ENCODE measurements at regions not wholly inside any gene's neighbourhood (a gene's known extent, or its start where the extent isn't known, plus 50 kb on each side); places are given as distances from the start of the nearest gene placed in this dataset.

DNA sequence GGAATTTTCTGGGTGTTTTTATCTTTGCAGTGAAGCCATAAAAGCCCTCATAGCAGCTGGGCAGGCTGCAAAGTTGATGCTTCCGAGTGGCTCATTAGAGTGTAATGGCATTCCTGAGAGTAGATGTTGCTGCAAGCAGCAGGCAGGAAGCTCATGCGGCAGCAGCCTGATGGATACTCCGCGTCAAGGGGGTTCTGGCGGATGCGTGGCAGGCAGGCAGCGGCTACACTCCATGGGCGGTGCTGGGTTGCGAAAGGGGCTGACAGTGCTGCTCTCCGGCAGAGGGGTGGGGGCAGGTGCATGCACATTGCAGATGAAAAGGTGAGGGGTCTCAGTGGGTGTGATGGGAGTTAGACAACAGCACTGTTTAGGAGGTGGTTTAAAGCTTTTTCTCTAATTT lies 93.2 kb upstream of the AJAP1 start:
- no peak overlapping the region for H3K9ac ChIP-seq (ENCODE audit: low read depth in 1 of 2, low read length in 2 of 2)
- 47% methylated on average over 10 of the region's 10 CpGs for WGBS
- DNase-seq (ENCODE audit: low spot score) = no peak
- no peaks in the 10 kb centered on the region for H3K27me3 ChIP-seq (ENCODE audit: control insufficient read depth in 4 of 4, insufficient read depth in 4 of 4, low read length in 3 of 4)
- H3K27ac ChIP-seq (ENCODE audit: low read depth in 1 of 2, low read length in 2 of 2) = no peak overlapping the region
- H3K4me3 ChIP-seq (ENCODE audit: low read depth in 1 of 3, low read length in 3 of 3) = no peak overlapping the region
- H3K9me3 ChIP-seq (ENCODE audit: control insufficient read depth in 4 of 4, low read length in 3 of 4) = no peaks in the 10 kb centered on the region
- TF ChIP-seq, protein P1, sequence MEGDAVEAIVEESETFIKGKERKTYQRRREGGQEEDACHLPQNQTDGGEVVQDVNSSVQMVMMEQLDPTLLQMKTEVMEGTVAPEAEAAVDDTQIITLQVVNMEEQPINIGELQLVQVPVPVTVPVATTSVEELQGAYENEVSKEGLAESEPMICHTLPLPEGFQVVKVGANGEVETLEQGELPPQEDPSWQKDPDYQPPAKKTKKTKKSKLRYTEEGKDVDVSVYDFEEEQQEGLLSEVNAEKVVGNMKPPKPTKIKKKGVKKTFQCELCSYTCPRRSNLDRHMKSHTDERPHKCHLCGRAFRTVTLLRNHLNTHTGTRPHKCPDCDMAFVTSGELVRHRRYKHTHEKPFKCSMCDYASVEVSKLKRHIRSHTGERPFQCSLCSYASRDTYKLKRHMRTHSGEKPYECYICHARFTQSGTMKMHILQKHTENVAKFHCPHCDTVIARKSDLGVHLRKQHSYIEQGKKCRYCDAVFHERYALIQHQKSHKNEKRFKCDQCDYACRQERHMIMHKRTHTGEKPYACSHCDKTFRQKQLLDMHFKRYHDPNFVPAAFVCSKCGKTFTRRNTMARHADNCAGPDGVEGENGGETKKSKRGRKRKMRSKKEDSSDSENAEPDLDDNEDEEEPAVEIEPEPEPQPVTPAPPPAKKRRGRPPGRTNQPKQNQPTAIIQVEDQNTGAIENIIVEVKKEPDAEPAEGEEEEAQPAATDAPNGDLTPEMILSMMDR (IDR thresholded peaks at IDR 0.05; ENCODE audit: low read depth, low read length, missing input control) = no peak
- TF ChIP-seq HNF4A (conservative IDR thresholded peaks at IDR 0.05) (no peak), EGR1 (IDR thresholded peaks at IDR 0.05; ENCODE audit: low read depth in 2 of 2) (no peak), HNF4G (IDR thresholded peaks at IDR 0.05) (no peak), NR2F2 (IDR thresholded peaks at IDR 0.05) (no peak), YY1 (IDR thresholded peaks at IDR 0.05) (no peak)
- TF ChIP-seq, protein P2, sequence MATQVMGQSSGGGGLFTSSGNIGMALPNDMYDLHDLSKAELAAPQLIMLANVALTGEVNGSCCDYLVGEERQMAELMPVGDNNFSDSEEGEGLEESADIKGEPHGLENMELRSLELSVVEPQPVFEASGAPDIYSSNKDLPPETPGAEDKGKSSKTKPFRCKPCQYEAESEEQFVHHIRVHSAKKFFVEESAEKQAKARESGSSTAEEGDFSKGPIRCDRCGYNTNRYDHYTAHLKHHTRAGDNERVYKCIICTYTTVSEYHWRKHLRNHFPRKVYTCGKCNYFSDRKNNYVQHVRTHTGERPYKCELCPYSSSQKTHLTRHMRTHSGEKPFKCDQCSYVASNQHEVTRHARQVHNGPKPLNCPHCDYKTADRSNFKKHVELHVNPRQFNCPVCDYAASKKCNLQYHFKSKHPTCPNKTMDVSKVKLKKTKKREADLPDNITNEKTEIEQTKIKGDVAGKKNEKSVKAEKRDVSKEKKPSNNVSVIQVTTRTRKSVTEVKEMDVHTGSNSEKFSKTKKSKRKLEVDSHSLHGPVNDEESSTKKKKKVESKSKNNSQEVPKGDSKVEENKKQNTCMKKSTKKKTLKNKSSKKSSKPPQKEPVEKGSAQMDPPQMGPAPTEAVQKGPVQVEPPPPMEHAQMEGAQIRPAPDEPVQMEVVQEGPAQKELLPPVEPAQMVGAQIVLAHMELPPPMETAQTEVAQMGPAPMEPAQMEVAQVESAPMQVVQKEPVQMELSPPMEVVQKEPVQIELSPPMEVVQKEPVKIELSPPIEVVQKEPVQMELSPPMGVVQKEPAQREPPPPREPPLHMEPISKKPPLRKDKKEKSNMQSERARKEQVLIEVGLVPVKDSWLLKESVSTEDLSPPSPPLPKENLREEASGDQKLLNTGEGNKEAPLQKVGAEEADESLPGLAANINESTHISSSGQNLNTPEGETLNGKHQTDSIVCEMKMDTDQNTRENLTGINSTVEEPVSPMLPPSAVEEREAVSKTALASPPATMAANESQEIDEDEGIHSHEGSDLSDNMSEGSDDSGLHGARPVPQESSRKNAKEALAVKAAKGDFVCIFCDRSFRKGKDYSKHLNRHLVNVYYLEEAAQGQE (IDR thresholded peaks at IDR 0.05) = no peak
- TF ChIP-seq, protein P3, sequence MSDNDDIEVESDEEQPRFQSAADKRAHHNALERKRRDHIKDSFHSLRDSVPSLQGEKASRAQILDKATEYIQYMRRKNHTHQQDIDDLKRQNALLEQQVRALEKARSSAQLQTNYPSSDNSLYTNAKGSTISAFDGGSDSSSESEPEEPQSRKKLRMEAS (IDR thresholded peaks at IDR 0.05) = no peak
- H3K4me1 ChIP-seq (ENCODE audit: control insufficient read depth in 4 of 4, insufficient read depth in 4 of 4, low read length in 3 of 4) = no peaks in the 10 kb centered on the region
- no peaks in the 10 kb centered on the region for H3K36me3 ChIP-seq (ENCODE audit: control insufficient read depth in 4 of 4, insufficient read depth in 3 of 4, low read depth in 1 of 4, low read length in 3 of 4)

DNA sequence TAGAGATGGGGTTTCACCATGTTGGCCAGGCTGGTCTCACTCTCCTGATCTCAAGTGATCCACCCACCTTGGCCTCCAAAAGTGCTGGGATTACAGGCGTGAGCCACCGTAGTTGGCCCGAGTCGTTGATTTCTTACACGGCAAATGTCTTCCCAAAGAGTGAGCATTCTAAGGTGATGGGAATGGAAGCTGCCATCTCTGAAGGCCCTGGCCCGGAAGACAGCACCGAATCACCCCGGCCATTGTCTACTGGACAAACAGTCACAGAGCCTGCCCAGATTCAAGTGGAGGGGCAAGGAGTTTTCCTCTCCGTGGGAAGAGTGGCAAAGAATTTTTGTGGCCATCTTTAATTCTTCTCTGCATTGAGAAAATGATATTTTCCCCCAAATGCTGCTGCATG lies 92.1 kb upstream of the AJAP1 start:
- no peaks in the 10 kb centered on the region for H3K36me3 ChIP-seq (ENCODE audit: control insufficient read depth in 4 of 4, insufficient read depth in 3 of 4, low read depth in 1 of 4, low read length in 3 of 4)
- no peak for TF ChIP-seq NR2F2 (IDR thresholded peaks at IDR 0.05)
- no peak for TF ChIP-seq YY1 (IDR thresholded peaks at IDR 0.05)
- TF ChIP-seq HNF4A (conservative IDR thresholded peaks at IDR 0.05) = no peak
- TF ChIP-seq HNF4G (IDR thresholded peaks at IDR 0.05) = no peak
- TF ChIP-seq, protein P2 (IDR thresholded peaks at IDR 0.05) = no peak
- no peak for TF ChIP-seq FOXA2 (IDR thresholded peaks at IDR 0.05)
- TF ChIP-seq, protein P4, sequence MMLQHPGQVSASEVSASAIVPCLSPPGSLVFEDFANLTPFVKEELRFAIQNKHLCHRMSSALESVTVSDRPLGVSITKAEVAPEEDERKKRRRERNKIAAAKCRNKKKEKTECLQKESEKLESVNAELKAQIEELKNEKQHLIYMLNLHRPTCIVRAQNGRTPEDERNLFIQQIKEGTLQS (IDR thresholded peaks at IDR 0.05) = no peak
- TF ChIP-seq, protein P3 (IDR thresholded peaks at IDR 0.05) = no peak
- TF ChIP-seq RXRA (IDR thresholded peaks at IDR 0.05) = no peak
- no peak for TF ChIP-seq RAD21 (IDR thresholded peaks at IDR 0.05)
- TF ChIP-seq TAF1 (conservative IDR thresholded peaks at IDR 0.05) = no peak
- no peak for TF ChIP-seq JUND (IDR thresholded peaks at IDR 0.05)
- TF ChIP-seq SP1 (IDR thresholded peaks at IDR 0.05) = no peak
- TF ChIP-seq FOXA1 (IDR thresholded peaks at IDR 0.05) = no peak
- no peak for TF ChIP-seq GABPA (IDR thresholded peaks at IDR 0.05 in 1 of 2, conservative IDR thresholded peaks at IDR 0.05 in 1 of 2)
- no peak for DNase-seq (ENCODE audit: low spot score)
- H3K4me3 ChIP-seq (ENCODE audit: low read depth in 1 of 3, low read length in 3 of 3) = no peak overlapping the region
- 91% methylated on average over 9 of the region's 9 CpGs for WGBS
- no peaks in the 10 kb centered on the region for H3K9me3 ChIP-seq (ENCODE audit: control insufficient read depth in 4 of 4, low read length in 3 of 4)
- H3K4me1 ChIP-seq (ENCODE audit: control insufficient read depth in 4 of 4, insufficient read depth in 4 of 4, low read length in 3 of 4) = no peaks in the 10 kb centered on the region
- H3K9ac ChIP-seq (ENCODE audit: low read depth in 1 of 2, low read length in 2 of 2) = no peak overlapping the region
- H3K27ac ChIP-seq (ENCODE audit: low read depth in 1 of 2, low read length in 2 of 2) = no peak overlapping the region
- H3K27me3 ChIP-seq (ENCODE audit: control insufficient read depth in 4 of 4, insufficient read depth in 4 of 4, low read length in 3 of 4) = no peaks in the 10 kb centered on the region
